NOMO-1 (cell line): ENCODE measurements at regions not wholly inside any gene's neighbourhood (a gene's known extent, or its start where the extent isn't known, plus 50 kb on each side); places are given as distances from the start of the nearest gene placed in this dataset.

Experiments used
- DNase-seq, 2 experiments: peaks; one replicate each; lab custom pipeline; 2025; ENCODE audit not compliant: unreplicated experiment in 2 of 2; lab: John Stamatoyannopoulos, UW

DNA sequence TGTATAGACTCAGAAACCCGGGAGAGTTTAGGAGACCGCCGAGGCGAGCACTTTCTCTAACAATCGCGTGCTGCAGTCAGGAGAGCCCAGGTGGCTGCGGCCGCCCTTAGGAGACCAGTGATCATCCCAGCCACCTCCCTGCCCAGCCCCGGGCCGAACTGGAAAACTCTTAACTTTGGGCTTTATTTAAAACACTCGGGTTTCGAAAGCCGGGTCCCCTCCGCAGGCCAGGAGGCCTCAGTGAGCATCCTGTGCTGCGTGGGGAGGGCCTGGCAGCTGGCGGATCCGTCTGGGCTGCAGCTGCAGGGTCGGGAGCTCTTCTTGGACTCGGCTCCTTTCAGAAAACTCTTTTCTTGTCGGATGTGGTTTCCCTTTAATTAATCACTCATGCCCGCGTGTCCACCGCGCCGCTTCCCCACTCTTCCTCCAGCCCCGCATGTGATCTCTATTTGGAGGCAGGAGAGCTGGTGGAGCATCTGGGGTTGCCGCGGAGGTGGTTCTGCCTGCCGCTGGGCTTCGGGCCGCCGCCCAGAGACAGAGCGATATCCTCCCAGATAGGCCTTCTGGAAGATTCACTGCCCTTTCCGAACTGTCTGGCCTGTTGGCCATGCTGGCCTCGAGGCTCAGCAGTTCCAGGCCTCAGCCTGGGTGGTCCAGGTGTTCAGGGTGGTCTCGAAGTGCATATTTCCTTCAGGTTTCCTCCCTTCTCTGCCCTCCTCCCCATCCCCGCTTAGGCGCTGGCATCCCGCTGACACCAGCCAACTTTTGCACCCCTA lies 59.5 kb downstream of the TMEM174 start:
- no peak for DNase-seq

DNA sequence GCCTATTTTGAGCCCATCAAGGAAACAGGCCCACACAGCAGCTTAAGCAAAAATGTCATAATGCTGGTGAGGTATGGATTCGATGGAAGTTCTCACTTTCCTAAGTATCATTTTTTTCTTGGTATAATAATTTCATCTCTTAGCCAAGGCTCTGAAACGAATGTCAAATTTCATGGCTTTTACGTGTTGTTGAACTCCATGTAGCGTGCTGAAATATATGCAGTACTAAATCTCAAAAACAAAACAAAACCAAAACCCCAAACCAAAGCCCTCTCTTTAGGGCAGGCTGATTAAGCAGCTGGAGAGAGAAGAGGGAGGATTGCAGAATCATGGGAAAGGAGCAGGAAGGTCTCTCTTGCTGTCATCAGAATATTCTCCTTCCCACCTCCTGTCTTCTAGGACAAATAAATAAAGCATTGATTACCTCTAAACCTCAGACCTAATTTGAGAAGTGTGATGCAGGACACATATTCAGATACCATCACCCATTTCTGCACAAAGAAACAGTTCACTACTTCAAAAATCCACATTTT lies 58.3 kb downstream of the TMEM174 start:
- DNase-seq, result no peak

DNA sequence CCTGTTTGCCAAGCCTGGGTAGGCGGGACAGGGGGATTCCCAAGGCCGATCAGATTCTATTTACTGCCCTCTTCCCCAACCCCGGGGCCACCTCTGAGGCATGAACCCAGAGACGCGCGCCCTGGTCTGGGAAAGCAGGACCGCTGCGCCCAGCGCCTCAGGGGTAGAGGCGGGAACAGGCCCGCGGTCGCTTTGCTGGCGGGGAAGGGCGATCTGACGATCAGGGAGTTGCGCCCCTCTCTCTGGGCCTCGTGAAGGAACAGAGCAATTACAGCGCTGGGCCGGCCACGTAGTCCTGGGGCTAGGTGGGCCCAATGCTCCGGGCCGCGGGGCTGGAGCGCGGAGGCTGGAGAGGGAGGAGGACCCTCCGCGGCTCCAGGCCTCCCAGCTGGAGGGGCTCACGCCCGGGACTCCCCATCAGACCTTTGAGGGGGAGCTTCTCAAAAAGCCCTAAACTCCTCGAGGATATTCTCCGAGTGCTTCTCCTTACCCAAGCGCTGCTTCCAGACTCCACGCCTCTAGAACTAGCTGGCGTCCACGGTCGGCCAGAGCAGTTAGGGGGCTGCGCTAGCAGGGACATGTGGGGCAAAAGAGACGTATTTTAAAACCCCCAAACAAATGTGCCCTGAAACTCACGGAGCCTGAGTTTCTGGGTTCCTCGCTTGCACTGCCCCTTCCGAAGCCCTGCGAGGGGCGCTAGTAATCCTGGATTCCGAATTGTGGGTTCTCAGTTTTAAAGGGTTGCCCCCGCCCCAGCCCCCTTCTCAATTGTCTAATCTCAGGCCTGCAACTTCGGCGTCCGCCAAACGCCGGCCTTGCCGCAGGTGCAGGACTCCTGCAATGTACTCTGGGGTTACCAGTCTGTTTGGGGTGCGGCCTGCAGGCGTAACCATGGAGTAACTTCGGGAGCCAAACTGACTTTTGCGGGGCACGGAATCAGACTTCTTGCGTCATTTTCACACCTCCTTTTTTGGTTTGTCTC lies 57.6 kb downstream of the TMEM174 start:
- no peak for DNase-seq

DNA sequence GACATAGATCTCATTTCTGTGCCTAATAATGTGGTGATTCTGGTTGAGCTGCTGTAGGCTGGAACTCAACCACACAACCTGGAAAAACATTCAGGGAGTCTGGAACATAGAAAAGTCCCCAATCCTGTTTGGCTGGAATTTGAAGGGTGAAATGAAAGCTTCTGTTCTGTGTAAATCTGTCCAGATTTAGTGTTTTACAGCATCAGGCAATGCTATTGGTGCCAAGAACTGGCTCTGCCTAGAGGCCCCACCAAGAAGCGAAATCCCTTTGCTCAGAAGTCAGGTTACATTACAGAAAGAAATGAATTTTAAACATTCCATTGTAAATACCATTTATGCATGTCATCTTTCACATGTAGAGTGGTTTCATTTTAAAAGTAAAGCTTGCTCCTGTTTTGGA lies 56.3 kb downstream of the TMEM174 start:
- DNase-seq, result no peak

DNA sequence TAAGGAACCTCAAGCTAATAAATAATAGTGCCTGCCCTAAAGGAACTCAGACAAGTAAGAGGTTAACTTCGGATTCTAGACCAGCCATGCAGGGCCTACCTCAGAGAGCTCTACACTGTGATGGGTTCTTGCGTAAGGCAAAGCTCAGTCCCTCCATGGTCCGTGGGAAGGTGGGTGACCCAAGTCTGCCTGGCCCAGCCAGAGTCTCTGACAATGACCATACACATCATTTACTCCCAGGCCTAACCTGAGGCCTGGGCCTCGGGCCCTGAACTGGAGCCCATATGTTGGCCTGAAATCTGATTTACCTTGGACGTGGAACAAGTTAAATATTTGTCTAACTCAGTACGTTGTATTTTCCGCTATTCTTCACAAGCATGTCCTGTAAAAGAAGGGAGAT lies 55.1 kb downstream of the TMEM174 start:
- DNase-seq, result no peak
